ENCODE measurements at regions not wholly inside any gene's neighbourhood (a gene's known extent, or its start where the extent isn't known, plus 50 kb on each side); places are given as distances from the start of the nearest gene placed in this dataset.

GRCh38 chr6:14065350-14065749 is 52.2 kb upstream of the CD83 start:
- DNase-seq = no peak

- peak; percentile 45 for DNase-seq
Observed at GRCh38 chr6:14066782-14067406, 50.7 kb upstream of the CD83 start.

GRCh38 chr6:14067656-14068055 is 49.9 kb upstream of the CD83 start:
- no peak for DNase-seq

Data from central memory CD4-positive, alpha-beta T cell (primary cell).